GM23338 (cell line): ENCODE measurements at regions not wholly inside any gene's neighbourhood (a gene's known extent, or its start where the extent isn't known, plus 50 kb on each side); places are given as distances from the start of the nearest gene placed in this dataset.

Source experiments
- ATAC-seq: fragments of 200-7000 bp; cut with Tn5 transposase; 3 replicates; pipeline ENCODE4 v1.9.1; 2020
- DNase-seq: peaks from one replicate; pipeline ENCODE4 v3.0.0-alpha.2; 2015; ENCODE audit warnings: low spot score
- H2AFZ ChIP-seq: fragments of 200-600 bp; sonication (generic); 2 replicates; pipeline ENCODE4 v1.8.0; 2016; ENCODE audit warnings: antibody characterized with exemption, mild to moderate bottlenecking, moderate library complexity
- H3F3A ChIP-seq: fragments of 200-600 bp; sonication (generic); replicated peaks from 2 replicates; pipeline ENCODE4 v1.8.0; 2017; ENCODE audit warnings: antibody characterized with exemption, mixed run types, low read depth
- H3K27ac ChIP-seq: fragments of 200-600 bp; sonication (generic); 2 replicates; pipeline ENCODE4 v1.6.1; 2016; ENCODE audit warnings: low read depth
- H3K27me3 ChIP-seq: fragments of 200-600 bp; sonication (generic); 2 replicates; pipeline ENCODE4 v1.8.0; 2016; ENCODE audit warnings: mild to moderate bottlenecking, mixed run types, moderate library complexity; ENCODE audit not compliant: insufficient read depth
- H3K36me3 ChIP-seq: fragments of 200-600 bp; sonication (generic); 2 replicates; pipeline ENCODE4 v1.8.0; 2016; ENCODE audit warnings: mild to moderate bottlenecking; ENCODE audit not compliant: insufficient read depth
- H3K4me1 ChIP-seq: fragments of 200-600 bp; sonication (generic); 2 replicates; pipeline ENCODE4 v1.8.0; 2016; ENCODE audit warnings: mild to moderate bottlenecking, moderate library complexity; ENCODE audit not compliant: insufficient read depth
- H3K4me2 ChIP-seq: fragments of 200-600 bp; sonication (generic); 2 replicates; pipeline ENCODE4 v1.7.1; 2017; ENCODE audit warnings: mixed run types
- H3K4me3 ChIP-seq: fragments of 200-600 bp; sonication (generic); 2 replicates; pipeline ENCODE4 v1.6.1; 2016; ENCODE audit warnings: mixed run types
- H3K79me2 ChIP-seq: fragments of 200-600 bp; sonication (generic); replicated peaks from 2 replicates; pipeline ENCODE4 v1.8.0; 2017; ENCODE audit warnings: mild to moderate bottlenecking; ENCODE audit not compliant: insufficient read depth
- H3K9me2 ChIP-seq: fragments of 200-600 bp; sonication (generic); 2 replicates; pipeline ENCODE4 v1.8.0; 2017; ENCODE audit not compliant: insufficient read depth
- H4K20me1 ChIP-seq: fragments of 200-600 bp; sonication (generic); replicated peaks from 2 replicates; pipeline ENCODE4 v1.8.0; 2017; ENCODE audit warnings: mild to moderate bottlenecking; ENCODE audit not compliant: insufficient read depth
- H3K27ac Mint-ChIP-seq: 2 replicates; pipeline ENCODE4 v1.8.0; 2020; ENCODE audit warnings: inconsistent platforms, mild to moderate bottlenecking, moderate library complexity, mixed read lengths
- H3K27me3 Mint-ChIP-seq: 3 replicates; pipeline ENCODE4 v1.8.0; 2022; ENCODE audit warnings: low read depth, mild to moderate bottlenecking, moderate library complexity, mixed read lengths, inconsistent platforms; ENCODE audit not compliant: insufficient read depth, poor library complexity
- H3K36me3 Mint-ChIP-seq: 3 replicates; pipeline ENCODE4 v1.8.0; 2021; ENCODE audit warnings: low read depth, mild to moderate bottlenecking, inconsistent platforms, moderate library complexity, mixed read lengths
- H3K4me1 Mint-ChIP-seq: 3 replicates; pipeline ENCODE4 v1.8.0; 2020; ENCODE audit warnings: mild to moderate bottlenecking, inconsistent platforms, mixed read lengths
- H3K4me3 Mint-ChIP-seq: 3 replicates; pipeline ENCODE4 v1.8.0; 2021; ENCODE audit warnings: moderate library complexity, mild to moderate bottlenecking, inconsistent platforms, mixed read lengths
- H3K9me3 Mint-ChIP-seq: 3 replicates; pipeline ENCODE4 v1.8.0; 2020; ENCODE audit warnings: moderate library complexity, mild to moderate bottlenecking, inconsistent platforms, mixed read lengths
- CREB1 ChIP-seq: fragments of 250-450 bp; sonication (Bioruptor Pico); IDR thresholded peaks from 2 replicates; pipeline ENCODE4 v1.5.0; 2020; ENCODE audit warnings: low read depth, mild to moderate bottlenecking, moderate library complexity
- EZH2 ChIP-seq: fragments of 200-600 bp; sonication (generic); IDR thresholded peaks from one replicate; pipeline ENCODE4 v1.8.0; 2017; ENCODE audit warnings: antibody characterized with exemption, mild to moderate bottlenecking, low read depth; ENCODE audit not compliant: unreplicated experiment
- EZH2phosphoT487 ChIP-seq: fragments of 200-600 bp; sonication (generic); IDR thresholded peaks from one replicate; pipeline ENCODE4 v1.8.1; 2018; ENCODE audit warnings: antibody characterized with exemption; ENCODE audit not compliant: unreplicated experiment
- JUNB ChIP-seq: IDR thresholded peaks from one replicate; pipeline ENCODE4 v1.6.1; 2016; ENCODE audit warnings: antibody characterized with exemption; ENCODE audit not compliant: unreplicated experiment
- NANOG ChIP-seq: IDR thresholded peaks from 2 replicates; pipeline ENCODE4 v1.6.1; 2016; ENCODE audit warnings: antibody characterized with exemption, borderline replicate concordance
- POLR2AphosphoS5 ChIP-seq: IDR thresholded peaks from 2 replicates; pipeline ENCODE4 v1.6.1; 2016; ENCODE audit warnings: antibody characterized with exemption, low read depth
- STAT1 ChIP-seq: IDR thresholded peaks from one replicate; pipeline ENCODE4 v1.6.1; 2016; ENCODE audit warnings: antibody characterized with exemption; ENCODE audit not compliant: unreplicated experiment
- ZNF114 ChIP-seq: fragments of 250-450 bp; sonication (Bioruptor Pico); IDR thresholded peaks from 2 replicates; pipeline ENCODE4 v1.5.0; 2020; ENCODE audit warnings: mild to moderate bottlenecking, moderate library complexity
- ZNF331 ChIP-seq: fragments of 250-450 bp; sonication (Bioruptor Pico); IDR thresholded peaks from 2 replicates; pipeline ENCODE4 v1.5.0; 2020; ENCODE audit warnings: low read depth, mild to moderate bottlenecking, moderate library complexity
- TF ChIP-seq, protein P1 (sequence below), 2 experiments: fragments of 200-600 bp in 1 of 2; sonication (generic) in 1 of 2; conservative IDR thresholded peaks; 2 replicates each; pipeline versions ENCODE4 v1.5.1 to v1.6.1; 2016 to 2017; ENCODE audit warnings: antibody characterized with exemption in 2 of 2, low read depth in 2 of 2, mild to moderate bottlenecking in 2 of 2, moderate library complexity in 1 of 2
- TF ChIP-seq, protein P2 (sequence below): IDR thresholded peaks from one replicate; pipeline ENCODE4 v1.6.1; 2018; ENCODE audit warnings: antibody characterized with exemption; ENCODE audit not compliant: unreplicated experiment
- TF ChIP-seq, protein P3 (sequence below): fragments of 250-450 bp; sonication (Bioruptor Pico); IDR thresholded peaks from 2 replicates; pipeline ENCODE4 v1.5.0; 2020; ENCODE audit warnings: mild to moderate bottlenecking, moderate library complexity
- TF ChIP-seq, protein P4 (sequence below): IDR thresholded peaks from 2 replicates; pipeline ENCODE4 v1.6.1; 2016; ENCODE audit warnings: antibody characterized with exemption

DNA sequence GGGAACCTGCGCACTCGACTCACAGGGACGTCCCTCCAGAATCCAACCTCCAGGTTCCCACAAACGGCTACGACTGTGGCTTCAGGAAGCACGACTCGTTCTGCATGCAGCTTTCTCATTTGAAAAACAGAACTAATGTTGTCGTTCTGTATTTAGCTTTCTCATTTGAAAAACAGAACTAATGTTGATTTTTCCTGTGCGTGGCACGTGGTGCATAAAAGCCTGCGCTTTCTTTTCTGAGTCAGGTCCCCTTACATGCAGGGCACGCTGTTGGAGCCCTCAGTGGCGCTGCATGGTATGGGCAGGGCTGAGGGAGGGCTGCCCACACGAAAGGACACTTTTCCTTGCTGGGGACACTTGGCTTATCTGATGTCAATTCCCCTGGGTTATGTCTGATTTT lies 124.3 kb downstream of the TMEM18 start:
- Histone ChIP-seq H3K4me2 (no peak overlapping the region), H3K27me3 (no peaks in the 10 kb centered on the region), H3K9me2 (no peaks in the 10 kb centered on the region), H4K20me1 (no peaks in the 10 kb centered on the region), H3K4me3 (no peak overlapping the region), H3K4me1 (no peaks in the 10 kb centered on the region), H2AFZ (no peak overlapping the region), H3K79me2 (no peaks in the 10 kb centered on the region), H3K36me3 (no peaks in the 10 kb centered on the region), H3F3A (no peaks in the 10 kb centered on the region), H3K27ac (no peak overlapping the region)
- no peak overlapping the region for H3K27ac Mint-ChIP-seq
- ATAC-seq (no peak), DNase-seq (no peak)
- peaks cover 8% of the 10 kb centered on the region; the same call in 1 of the 3 replicates for H3K4me1 Mint-ChIP-seq
- H3K36me3 Mint-ChIP-seq: no peaks in the 10 kb centered on the region
- no peaks in the 10 kb centered on the region for H3K9me3 Mint-ChIP-seq
- no peak overlapping the region for H3K4me3 Mint-ChIP-seq
- TF ChIP-seq, protein P1, sequence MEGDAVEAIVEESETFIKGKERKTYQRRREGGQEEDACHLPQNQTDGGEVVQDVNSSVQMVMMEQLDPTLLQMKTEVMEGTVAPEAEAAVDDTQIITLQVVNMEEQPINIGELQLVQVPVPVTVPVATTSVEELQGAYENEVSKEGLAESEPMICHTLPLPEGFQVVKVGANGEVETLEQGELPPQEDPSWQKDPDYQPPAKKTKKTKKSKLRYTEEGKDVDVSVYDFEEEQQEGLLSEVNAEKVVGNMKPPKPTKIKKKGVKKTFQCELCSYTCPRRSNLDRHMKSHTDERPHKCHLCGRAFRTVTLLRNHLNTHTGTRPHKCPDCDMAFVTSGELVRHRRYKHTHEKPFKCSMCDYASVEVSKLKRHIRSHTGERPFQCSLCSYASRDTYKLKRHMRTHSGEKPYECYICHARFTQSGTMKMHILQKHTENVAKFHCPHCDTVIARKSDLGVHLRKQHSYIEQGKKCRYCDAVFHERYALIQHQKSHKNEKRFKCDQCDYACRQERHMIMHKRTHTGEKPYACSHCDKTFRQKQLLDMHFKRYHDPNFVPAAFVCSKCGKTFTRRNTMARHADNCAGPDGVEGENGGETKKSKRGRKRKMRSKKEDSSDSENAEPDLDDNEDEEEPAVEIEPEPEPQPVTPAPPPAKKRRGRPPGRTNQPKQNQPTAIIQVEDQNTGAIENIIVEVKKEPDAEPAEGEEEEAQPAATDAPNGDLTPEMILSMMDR (conservative IDR thresholded peaks at IDR 0.05; ENCODE audit: low read depth in 2 of 2): no peak
- no peak for TF ChIP-seq EZH2
- no peak for TF ChIP-seq CREB1 (CRISPR knock-in tag)
- TF ChIP-seq ZNF114 (CRISPR knock-in tag): no peak
- no peak for TF ChIP-seq ZNF331 (CRISPR knock-in tag)
- no peak for TF ChIP-seq STAT1
- no peak for TF ChIP-seq EZH2phosphoT487
- TF ChIP-seq, protein P2, sequence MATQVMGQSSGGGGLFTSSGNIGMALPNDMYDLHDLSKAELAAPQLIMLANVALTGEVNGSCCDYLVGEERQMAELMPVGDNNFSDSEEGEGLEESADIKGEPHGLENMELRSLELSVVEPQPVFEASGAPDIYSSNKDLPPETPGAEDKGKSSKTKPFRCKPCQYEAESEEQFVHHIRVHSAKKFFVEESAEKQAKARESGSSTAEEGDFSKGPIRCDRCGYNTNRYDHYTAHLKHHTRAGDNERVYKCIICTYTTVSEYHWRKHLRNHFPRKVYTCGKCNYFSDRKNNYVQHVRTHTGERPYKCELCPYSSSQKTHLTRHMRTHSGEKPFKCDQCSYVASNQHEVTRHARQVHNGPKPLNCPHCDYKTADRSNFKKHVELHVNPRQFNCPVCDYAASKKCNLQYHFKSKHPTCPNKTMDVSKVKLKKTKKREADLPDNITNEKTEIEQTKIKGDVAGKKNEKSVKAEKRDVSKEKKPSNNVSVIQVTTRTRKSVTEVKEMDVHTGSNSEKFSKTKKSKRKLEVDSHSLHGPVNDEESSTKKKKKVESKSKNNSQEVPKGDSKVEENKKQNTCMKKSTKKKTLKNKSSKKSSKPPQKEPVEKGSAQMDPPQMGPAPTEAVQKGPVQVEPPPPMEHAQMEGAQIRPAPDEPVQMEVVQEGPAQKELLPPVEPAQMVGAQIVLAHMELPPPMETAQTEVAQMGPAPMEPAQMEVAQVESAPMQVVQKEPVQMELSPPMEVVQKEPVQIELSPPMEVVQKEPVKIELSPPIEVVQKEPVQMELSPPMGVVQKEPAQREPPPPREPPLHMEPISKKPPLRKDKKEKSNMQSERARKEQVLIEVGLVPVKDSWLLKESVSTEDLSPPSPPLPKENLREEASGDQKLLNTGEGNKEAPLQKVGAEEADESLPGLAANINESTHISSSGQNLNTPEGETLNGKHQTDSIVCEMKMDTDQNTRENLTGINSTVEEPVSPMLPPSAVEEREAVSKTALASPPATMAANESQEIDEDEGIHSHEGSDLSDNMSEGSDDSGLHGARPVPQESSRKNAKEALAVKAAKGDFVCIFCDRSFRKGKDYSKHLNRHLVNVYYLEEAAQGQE: no peak
- TF ChIP-seq, protein P3, sequence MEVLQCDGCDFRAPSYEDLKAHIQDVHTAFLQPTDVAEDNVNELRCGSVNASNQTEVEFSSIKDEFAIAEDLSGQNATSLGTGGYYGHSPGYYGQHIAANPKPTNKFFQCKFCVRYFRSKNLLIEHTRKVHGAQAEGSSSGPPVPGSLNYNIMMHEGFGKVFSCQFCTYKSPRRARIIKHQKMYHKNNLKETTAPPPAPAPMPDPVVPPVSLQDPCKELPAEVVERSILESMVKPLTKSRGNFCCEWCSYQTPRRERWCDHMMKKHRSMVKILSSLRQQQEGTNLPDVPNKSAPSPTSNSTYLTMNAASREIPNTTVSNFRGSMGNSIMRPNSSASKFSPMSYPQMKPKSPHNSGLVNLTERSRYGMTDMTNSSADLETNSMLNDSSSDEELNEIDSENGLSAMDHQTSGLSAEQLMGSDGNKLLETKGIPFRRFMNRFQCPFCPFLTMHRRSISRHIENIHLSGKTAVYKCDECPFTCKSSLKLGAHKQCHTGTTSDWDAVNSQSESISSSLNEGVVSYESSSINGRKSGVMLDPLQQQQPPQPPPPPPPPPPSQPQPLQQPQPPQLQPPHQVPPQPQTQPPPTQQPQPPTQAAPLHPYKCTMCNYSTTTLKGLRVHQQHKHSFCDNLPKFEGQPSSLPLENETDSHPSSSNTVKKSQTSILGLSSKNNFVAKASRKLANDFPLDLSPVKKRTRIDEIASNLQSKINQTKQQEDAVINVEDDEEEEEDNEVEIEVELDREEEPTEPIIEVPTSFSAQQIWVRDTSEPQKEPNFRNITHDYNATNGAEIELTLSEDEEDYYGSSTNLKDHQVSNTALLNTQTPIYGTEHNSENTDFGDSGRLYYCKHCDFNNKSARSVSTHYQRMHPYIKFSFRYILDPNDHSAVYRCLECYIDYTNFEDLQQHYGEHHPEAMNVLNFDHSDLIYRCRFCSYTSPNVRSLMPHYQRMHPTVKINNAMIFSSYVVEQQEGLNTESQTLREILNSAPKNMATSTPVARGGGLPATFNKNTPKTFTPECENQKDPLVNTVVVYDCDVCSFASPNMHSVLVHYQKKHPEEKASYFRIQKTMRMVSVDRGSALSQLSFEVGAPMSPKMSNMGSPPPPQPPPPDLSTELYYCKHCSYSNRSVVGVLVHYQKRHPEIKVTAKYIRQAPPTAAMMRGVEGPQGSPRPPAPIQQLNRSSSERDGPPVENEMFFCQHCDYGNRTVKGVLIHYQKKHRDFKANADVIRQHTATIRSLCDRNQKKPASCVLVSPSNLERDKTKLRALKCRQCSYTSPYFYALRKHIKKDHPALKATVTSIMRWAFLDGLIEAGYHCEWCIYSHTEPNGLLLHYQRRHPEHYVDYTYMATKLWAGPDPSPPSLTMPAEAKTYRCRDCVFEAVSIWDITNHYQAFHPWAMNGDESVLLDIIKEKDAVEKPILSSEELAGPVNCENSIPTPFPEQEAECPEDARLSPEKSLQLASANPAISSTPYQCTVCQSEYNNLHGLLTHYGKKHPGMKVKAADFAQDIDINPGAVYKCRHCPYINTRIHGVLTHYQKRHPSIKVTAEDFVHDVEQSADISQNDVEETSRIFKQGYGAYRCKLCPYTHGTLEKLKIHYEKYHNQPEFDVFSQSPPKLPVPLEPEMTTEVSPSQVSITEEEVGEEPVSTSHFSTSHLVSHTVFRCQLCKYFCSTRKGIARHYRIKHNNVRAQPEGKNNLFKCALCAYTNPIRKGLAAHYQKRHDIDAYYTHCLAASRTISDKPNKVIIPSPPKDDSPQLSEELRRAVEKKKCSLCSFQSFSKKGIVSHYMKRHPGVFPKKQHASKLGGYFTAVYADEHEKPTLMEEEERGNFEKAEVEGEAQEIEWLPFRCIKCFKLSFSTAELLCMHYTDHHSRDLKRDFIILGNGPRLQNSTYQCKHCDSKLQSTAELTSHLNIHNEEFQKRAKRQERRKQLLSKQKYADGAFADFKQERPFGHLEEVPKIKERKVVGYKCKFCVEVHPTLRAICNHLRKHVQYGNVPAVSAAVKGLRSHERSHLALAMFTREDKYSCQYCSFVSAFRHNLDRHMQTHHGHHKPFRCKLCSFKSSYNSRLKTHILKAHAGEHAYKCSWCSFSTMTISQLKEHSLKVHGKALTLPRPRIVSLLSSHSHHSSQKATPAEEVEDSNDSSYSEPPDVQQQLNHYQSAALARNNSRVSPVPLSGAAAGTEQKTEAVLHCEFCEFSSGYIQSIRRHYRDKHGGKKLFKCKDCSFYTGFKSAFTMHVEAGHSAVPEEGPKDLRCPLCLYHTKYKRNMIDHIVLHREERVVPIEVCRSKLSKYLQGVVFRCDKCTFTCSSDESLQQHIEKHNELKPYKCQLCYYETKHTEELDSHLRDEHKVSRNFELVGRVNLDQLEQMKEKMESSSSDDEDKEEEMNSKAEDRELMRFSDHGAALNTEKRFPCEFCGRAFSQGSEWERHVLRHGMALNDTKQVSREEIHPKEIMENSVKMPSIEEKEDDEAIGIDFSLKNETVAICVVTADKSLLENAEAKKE (CRISPR knock-in tag): no peak
- TF ChIP-seq, protein P4, sequence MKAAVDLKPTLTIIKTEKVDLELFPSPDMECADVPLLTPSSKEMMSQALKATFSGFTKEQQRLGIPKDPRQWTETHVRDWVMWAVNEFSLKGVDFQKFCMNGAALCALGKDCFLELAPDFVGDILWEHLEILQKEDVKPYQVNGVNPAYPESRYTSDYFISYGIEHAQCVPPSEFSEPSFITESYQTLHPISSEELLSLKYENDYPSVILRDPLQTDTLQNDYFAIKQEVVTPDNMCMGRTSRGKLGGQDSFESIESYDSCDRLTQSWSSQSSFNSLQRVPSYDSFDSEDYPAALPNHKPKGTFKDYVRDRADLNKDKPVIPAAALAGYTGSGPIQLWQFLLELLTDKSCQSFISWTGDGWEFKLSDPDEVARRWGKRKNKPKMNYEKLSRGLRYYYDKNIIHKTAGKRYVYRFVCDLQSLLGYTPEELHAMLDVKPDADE: no peak
- TF ChIP-seq NANOG: no peak
- TF ChIP-seq POLR2AphosphoS5: no peak
- no peak for TF ChIP-seq JUNB
- H3K27me3 Mint-ChIP-seq: peaks cover 2% of the 10 kb centered on the region
